Neural progenitor cell (in vitro differentiated cells): ENCODE measurements at regions not wholly inside any gene's neighbourhood (a gene's known extent, or its start where the extent isn't known, plus 50 kb on each side); places are given as distances from the start of the nearest gene placed in this dataset.
"Not testable (repeated sequence)": the region's sequence is repeated elsewhere in the genome, so short reads cannot be mapped to it uniquely, and the experiment has no call there.

Source experiments
- DNase-seq: peaks from one replicate; pipeline ENCODE4 v3.0.0-alpha.2; 2016; ENCODE audit warnings: low spot score
- H2AFZ ChIP-seq: fragments of 200-600 bp; sonication (generic); replicated peaks from 2 replicates; pipeline ENCODE4 v1.6.1; 2016; ENCODE audit warnings: antibody characterized with exemption
- H3F3A ChIP-seq: fragments of 200-600 bp; sonication (generic); 2 replicates; pipeline ENCODE4 v1.6.1; 2016; ENCODE audit warnings: antibody characterized with exemption, low read depth
- H3K27ac ChIP-seq: fragments of 200-600 bp; sonication (generic); 2 replicates; pipeline ENCODE4 v1.5.1; 2016; ENCODE audit warnings: mild to moderate bottlenecking
- H3K27me3 ChIP-seq: fragments of 200-600 bp; sonication (generic); 2 replicates; pipeline ENCODE4 v1.6.1; 2016; ENCODE audit warnings: mild to moderate bottlenecking, moderate library complexity
- H3K36me3 ChIP-seq: fragments of 200-600 bp; sonication (generic); 2 replicates; pipeline ENCODE4 v1.5.1; 2016
- H3K4me1 ChIP-seq: fragments of 200-600 bp; sonication (generic); 2 replicates; pipeline ENCODE4 v1.6.1; 2016; ENCODE audit warnings: mixed run types
- H3K4me2 ChIP-seq: fragments of 200-600 bp; sonication (generic); 2 replicates; pipeline ENCODE4 v1.6.1; 2016
- H3K4me3 ChIP-seq: fragments of 200-600 bp; sonication (generic); 2 replicates; pipeline ENCODE4 v1.5.1; 2016
- H3K79me2 ChIP-seq: fragments of 200-600 bp; sonication (generic); 2 replicates; pipeline ENCODE4 v1.6.1; 2016; ENCODE audit warnings: low read depth
- H3K9ac ChIP-seq: fragments of 200-600 bp; sonication (generic); 2 replicates; pipeline ENCODE4 v1.6.1; 2016
- H3K9me3 ChIP-seq: fragments of 200-600 bp; sonication (generic); 2 replicates; pipeline ENCODE4 v1.5.1; 2016; ENCODE audit warnings: low read depth
- H4K20me1 ChIP-seq: fragments of 200-600 bp; sonication (generic); 2 replicates; pipeline ENCODE4 v1.6.1; 2016; ENCODE audit warnings: low read depth
- H3K27ac Mint-ChIP-seq: 3 replicates; pipeline ENCODE4 v1.8.0; 2021; ENCODE audit warnings: mixed read lengths
- H3K27me3 Mint-ChIP-seq: 2 replicates; pipeline ENCODE4 v1.8.0; 2022; ENCODE audit warnings: low read depth, mild to moderate bottlenecking, inconsistent platforms, moderate library complexity, mixed read lengths; ENCODE audit not compliant: insufficient read depth
- H3K36me3 Mint-ChIP-seq: 3 replicates; pipeline ENCODE4 v1.8.0; 2021; ENCODE audit warnings: mixed read lengths
- H3K4me1 Mint-ChIP-seq: 3 replicates; pipeline ENCODE4 v1.8.0; 2021; ENCODE audit warnings: mixed read lengths
- H3K4me3 Mint-ChIP-seq: 3 replicates; pipeline ENCODE4 v1.8.0; 2021; ENCODE audit warnings: mild to moderate bottlenecking, moderate library complexity, mixed read lengths
- H3K9me3 Mint-ChIP-seq: 3 replicates; pipeline ENCODE4 v1.8.0; 2020; ENCODE audit warnings: mixed read lengths
- CTCF ChIP-seq: fragments of 200-600 bp; sonication (generic); IDR thresholded peaks from 2 replicates; pipeline ENCODE4 v1.5.1; 2017; ENCODE audit warnings: antibody characterized with exemption, mild to moderate bottlenecking
- EZH2 ChIP-seq: fragments of 200-600 bp; sonication (generic); IDR thresholded peaks from 2 replicates; pipeline ENCODE4 v1.6.1; 2017; ENCODE audit warnings: antibody characterized with exemption, mild to moderate bottlenecking, moderate library complexity
- EZH2phosphoT487 ChIP-seq: fragments of 200-600 bp; sonication (generic); IDR thresholded peaks from 2 replicates; pipeline ENCODE4 v1.6.1; 2017; ENCODE audit warnings: antibody characterized with exemption

- Histone ChIP-seq H2AFZ (no peak overlapping the region), H3K79me2 (no peaks in the 10 kb centered on the region), H3K27ac (no peak overlapping the region), H3K4me2 (no peak overlapping the region), H3F3A (no peaks in the 10 kb centered on the region), H3K4me1 (peaks cover 13% of the 10 kb centered on the region), H3K9ac (no peak overlapping the region), H3K36me3 (no peaks in the 10 kb centered on the region), H3K9me3 (no peaks in the 10 kb centered on the region), H3K27me3 (peaks cover 39% of the 10 kb centered on the region), H3K4me3 (no peak overlapping the region), H4K20me1 (no peaks in the 10 kb centered on the region)
- Mint-ChIP-seq H3K36me3 (no peaks in the 10 kb centered on the region), H3K27ac (no peak overlapping the region), H3K27me3 (peaks cover 19% of the 10 kb centered on the region), H3K4me1 (peaks cover 11% of the 10 kb centered on the region), H3K4me3 (no peak overlapping the region), H3K9me3 (peaks cover 2% of the 10 kb centered on the region)
- TF ChIP-seq EZH2 (no peak), EZH2phosphoT487 (no peak), CTCF (no peak)
- no peak for DNase-seq
These were observed 56.9 kb upstream of the TCL1A start for GRCh38 chr14:95770777-95771176.

- H3K27ac Mint-ChIP-seq: no peak overlapping the region
- TF ChIP-seq EZH2 (no peak), EZH2phosphoT487 (no peak), CTCF (no peak)
- peaks cover 39% of the 10 kb centered on the region for H3K27me3 ChIP-seq
- no peaks in the 10 kb centered on the region for H3K36me3 Mint-ChIP-seq
- no peak overlapping the region for H3K9ac ChIP-seq
- no peaks in the 10 kb centered on the region for H4K20me1 ChIP-seq
- no peak overlapping the region for H2AFZ ChIP-seq
- H3K4me3 ChIP-seq: no peak overlapping the region
- H3K27me3 Mint-ChIP-seq: peaks cover 18% of the 10 kb centered on the region
- H3K9me3 ChIP-seq: no peaks in the 10 kb centered on the region
- no peaks in the 10 kb centered on the region for H3K79me2 ChIP-seq
- H3K4me1 Mint-ChIP-seq: peaks cover 11% of the 10 kb centered on the region
- no peak overlapping the region for H3K4me3 Mint-ChIP-seq
- peak overlapping the region; percentile 59 for H3K4me2 ChIP-seq
- H3K36me3 ChIP-seq: no peaks in the 10 kb centered on the region
- DNase-seq: peak; percentile 30
- no peaks in the 10 kb centered on the region for H3F3A ChIP-seq
- H3K4me1 ChIP-seq: peaks cover 13% of the 10 kb centered on the region
- H3K9me3 Mint-ChIP-seq: peaks cover 2% of the 10 kb centered on the region
- H3K27ac ChIP-seq: no peak overlapping the region
These were observed 56.1 kb upstream of the TCL1A start for GRCh38 chr14:95769976-95770375.

GRCh38 chr14:95769431-95769830 lies 55.5 kb upstream of the TCL1A start:
- H2AFZ ChIP-seq, H3K4me3 ChIP-seq, H3K36me3 ChIP-seq, H3K27ac Mint-ChIP-seq, H3K9me3 ChIP-seq, H3K9me3 Mint-ChIP-seq, H3F3A ChIP-seq, H3K36me3 Mint-ChIP-seq, H3K4me3 Mint-ChIP-seq, H4K20me1 ChIP-seq, H3K27ac ChIP-seq, H3K9ac ChIP-seq, H3K79me2 ChIP-seq: not testable (repeated sequence)
- DNase-seq: peak; percentile 66
- H3K4me1 Mint-ChIP-seq: peaks cover 11% of the 10 kb centered on the region
- peak overlapping the region; percentile 59 for H3K4me2 ChIP-seq
- peaks cover 17% of the 10 kb centered on the region for H3K27me3 Mint-ChIP-seq
- H3K27me3 ChIP-seq: peaks cover 39% of the 10 kb centered on the region
- H3K4me1 ChIP-seq: peaks cover 13% of the 10 kb centered on the region

DNA sequence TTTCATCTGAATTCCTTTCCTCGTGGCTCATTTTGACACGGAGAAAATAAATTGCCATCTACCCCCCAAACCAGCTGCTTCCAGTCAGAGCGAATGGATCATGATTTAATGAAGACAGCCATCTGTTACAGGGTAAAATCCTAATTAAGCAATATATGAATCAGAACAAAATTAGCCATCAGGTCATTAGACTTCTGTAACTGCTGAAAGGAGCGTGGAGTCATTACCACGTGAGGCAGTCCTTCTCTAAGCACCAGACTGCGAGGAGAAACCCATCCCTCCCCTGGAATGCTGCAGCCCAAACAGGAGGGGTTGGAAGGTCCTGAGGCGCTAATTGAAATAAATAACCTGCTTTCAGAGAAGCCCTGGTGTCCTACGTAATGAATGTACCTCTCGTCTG lies 51.1 kb upstream of the TCL1A start:
- Histone ChIP-seq H2AFZ (no peak overlapping the region), H3F3A (no peaks in the 10 kb centered on the region), H3K9me3 (no peaks in the 10 kb centered on the region), H3K27me3 (peaks cover 14% of the 10 kb centered on the region), H3K4me2 (no peak overlapping the region), H3K9ac (no peak overlapping the region), H3K4me3 (no peak overlapping the region), H4K20me1 (no peaks in the 10 kb centered on the region), H3K27ac (no peak overlapping the region), H3K36me3 (no peaks in the 10 kb centered on the region), H3K79me2 (no peaks in the 10 kb centered on the region), H3K4me1 (peaks cover 13% of the 10 kb centered on the region)
- Mint-ChIP-seq H3K27me3 (peaks cover 11% of the 10 kb centered on the region), H3K4me1 (peaks cover 16% of the 10 kb centered on the region), H3K4me3 (no peak overlapping the region), H3K27ac (no peak overlapping the region), H3K36me3 (no peaks in the 10 kb centered on the region), H3K9me3 (no peaks in the 10 kb centered on the region)
- no peak for TF ChIP-seq CTCF
- TF ChIP-seq EZH2: no peak
- TF ChIP-seq EZH2phosphoT487: no peak
- DNase-seq: no peak
